Kidney (tissue), 13 donors: ENCODE measurements at regions not wholly inside any gene's neighbourhood (a gene's known extent, or its start where the extent isn't known, plus 50 kb on each side); places are given as distances from the start of the nearest gene placed in this dataset.

Source experiments
- DNase-seq, 5 donors: peaks; one replicate each; pipeline ENCODE4 v3.0.0-alpha.2; 2013 to 2020
- FAIRE-seq: peaks from 2 replicates; lab custom pipeline; 2012; peaks lifted over from hg19 to GRCh38; lab: Jason Lieb, UNC
- H3K27ac ChIP-seq, 2 donors: one replicate each; pipeline ENCODE4 v1.7.0; 2013; ENCODE audit warnings: low read depth in 2 of 2, low read length in 2 of 2, inconsistent platforms in 1 of 2
- H3K27me3 ChIP-seq: one replicate; pipeline ENCODE4 v1.7.1; 2013; ENCODE audit warnings: low read length, inconsistent platforms; ENCODE audit not compliant: control insufficient read depth, insufficient read depth
- H3K36me3 ChIP-seq, 3 donors: one replicate each; pipeline versions ENCODE4 v1.7.0 to v1.7.1; 2013; ENCODE audit warnings: low read length in 3 of 3, control low read depth in 1 of 3, inconsistent platforms in 1 of 3; ENCODE audit not compliant: insufficient read depth in 3 of 3, control insufficient read depth in 2 of 3
- H3K4me1 ChIP-seq, 3 donors: one replicate each; pipeline versions ENCODE4 v1.7.0 to v1.7.1; 2013; ENCODE audit warnings: low read length in 3 of 3, inconsistent platforms in 1 of 3, low read depth in 1 of 3; ENCODE audit not compliant: control insufficient read depth in 2 of 3, insufficient read depth in 2 of 3
- H3K4me3 ChIP-seq, 3 donors: one replicate each; pipeline versions ENCODE4 v1.7.0 to v1.8.1; 2013; ENCODE audit warnings: low read length in 3 of 3, control low read depth in 1 of 3, inconsistent platforms in 1 of 3
- H3K9ac ChIP-seq, 3 donors: one replicate each; pipeline versions ENCODE4 v1.7.0 to v1.7.1; 2013; ENCODE audit warnings: low read length in 3 of 3, control low read depth in 1 of 3, inconsistent platforms in 1 of 3
- H3K9me3 ChIP-seq, 3 donors: one replicate each; pipeline versions ENCODE4 v1.7.0 to v1.7.1; 2013; ENCODE audit warnings: low read length in 3 of 3, control low read depth in 1 of 3, inconsistent platforms in 1 of 3; ENCODE audit not compliant: control insufficient read depth in 2 of 3, insufficient read depth in 1 of 3
- intact Hi-C: fragments of 100-400 bp; cut with DNase I; formaldehyde crosslinking; loops from one replicate; pipeline ENCODE4 v1.11.1; 2022
- TF ChIP-seq, protein P1 (sequence below): IDR thresholded peaks from 3 replicates; pipeline ENCODE4 v1.5.1; 2012; ENCODE audit warnings: mild to moderate bottlenecking, moderate library complexity, borderline replicate concordance; ENCODE audit not compliant: insufficient read depth; ENCODE audit errors: extremely low read depth
- donor health status: control.
- donor health status: control.
- donor health status: control.
- donor health status: control.
- donor health status: control.
- donor health status: DM: yes; HTN: yes; CAD: no.
- donor health status: Normal renal cell carcinoma (clear cell type).

DNA sequence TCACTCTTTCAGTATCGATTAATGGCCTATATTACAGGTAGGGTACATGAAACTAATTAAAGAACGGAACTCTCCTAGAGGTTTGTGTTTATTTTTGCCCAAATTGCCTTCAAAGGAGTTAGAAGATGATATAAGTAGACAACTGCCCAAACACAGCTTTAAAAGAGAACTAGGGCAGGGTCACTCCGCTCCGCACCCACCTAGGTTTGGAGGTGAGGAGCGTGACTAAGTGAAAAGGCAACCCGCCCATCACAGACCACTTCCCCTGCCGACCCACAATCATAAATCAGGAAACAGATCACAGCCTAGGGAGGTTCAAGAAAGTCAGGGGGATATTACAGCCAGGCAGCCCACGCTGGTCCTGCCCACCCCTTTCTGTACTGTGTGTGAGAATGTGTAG is 166.7 kb downstream of the C1D start:
- Histone ChIP-seq H3K36me3 (no peaks in the 10 kb centered on the region), H3K9ac (no peak overlapping the region), H3K27ac (no peak overlapping the region), H3K9me3 (no peaks in the 10 kb centered on the region), H3K4me3 (no peak overlapping the region), H3K27me3 (no peaks in the 10 kb centered on the region), H3K4me1 (no peaks in the 10 kb centered on the region)
- DNase-seq = peak in 4 of 5 donors; percentile 70 to 82 (median 78)
- FAIRE-seq = no peak
- intact Hi-C loops = no loop called here
- TF ChIP-seq, protein P1, sequence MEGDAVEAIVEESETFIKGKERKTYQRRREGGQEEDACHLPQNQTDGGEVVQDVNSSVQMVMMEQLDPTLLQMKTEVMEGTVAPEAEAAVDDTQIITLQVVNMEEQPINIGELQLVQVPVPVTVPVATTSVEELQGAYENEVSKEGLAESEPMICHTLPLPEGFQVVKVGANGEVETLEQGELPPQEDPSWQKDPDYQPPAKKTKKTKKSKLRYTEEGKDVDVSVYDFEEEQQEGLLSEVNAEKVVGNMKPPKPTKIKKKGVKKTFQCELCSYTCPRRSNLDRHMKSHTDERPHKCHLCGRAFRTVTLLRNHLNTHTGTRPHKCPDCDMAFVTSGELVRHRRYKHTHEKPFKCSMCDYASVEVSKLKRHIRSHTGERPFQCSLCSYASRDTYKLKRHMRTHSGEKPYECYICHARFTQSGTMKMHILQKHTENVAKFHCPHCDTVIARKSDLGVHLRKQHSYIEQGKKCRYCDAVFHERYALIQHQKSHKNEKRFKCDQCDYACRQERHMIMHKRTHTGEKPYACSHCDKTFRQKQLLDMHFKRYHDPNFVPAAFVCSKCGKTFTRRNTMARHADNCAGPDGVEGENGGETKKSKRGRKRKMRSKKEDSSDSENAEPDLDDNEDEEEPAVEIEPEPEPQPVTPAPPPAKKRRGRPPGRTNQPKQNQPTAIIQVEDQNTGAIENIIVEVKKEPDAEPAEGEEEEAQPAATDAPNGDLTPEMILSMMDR = no peak

DNA sequence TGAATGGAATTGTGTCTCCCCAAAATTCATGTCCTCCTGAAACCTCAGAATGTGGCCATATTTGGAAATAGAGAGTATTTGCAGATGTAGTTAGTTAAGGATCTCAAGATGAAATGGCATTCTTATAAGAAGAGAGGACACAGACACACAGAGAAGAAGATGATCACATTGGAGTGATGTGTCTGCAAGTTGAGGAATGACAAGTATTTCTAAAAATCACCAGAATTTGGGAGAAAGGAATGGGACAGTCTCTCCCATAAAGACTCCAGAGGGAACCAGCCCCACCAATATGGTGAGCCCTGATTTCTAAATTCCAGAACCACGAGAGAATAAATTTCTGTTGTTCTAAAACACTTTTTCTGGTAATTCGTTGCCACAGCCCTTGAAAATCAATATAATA is 166.3 kb downstream of the C1D start:
- H3K4me3 ChIP-seq = no peak overlapping the region
- TF ChIP-seq, protein P1 = no peak
- H3K4me1 ChIP-seq = no peaks in the 10 kb centered on the region
- intact Hi-C loops = no loop called here
- DNase-seq (no peak), FAIRE-seq (no peak)
- no peak overlapping the region for H3K9ac ChIP-seq
- H3K27me3 ChIP-seq = no peaks in the 10 kb centered on the region
- H3K36me3 ChIP-seq = no peaks in the 10 kb centered on the region
- H3K27ac ChIP-seq = no peak overlapping the region
- H3K9me3 ChIP-seq = no peaks in the 10 kb centered on the region

DNA sequence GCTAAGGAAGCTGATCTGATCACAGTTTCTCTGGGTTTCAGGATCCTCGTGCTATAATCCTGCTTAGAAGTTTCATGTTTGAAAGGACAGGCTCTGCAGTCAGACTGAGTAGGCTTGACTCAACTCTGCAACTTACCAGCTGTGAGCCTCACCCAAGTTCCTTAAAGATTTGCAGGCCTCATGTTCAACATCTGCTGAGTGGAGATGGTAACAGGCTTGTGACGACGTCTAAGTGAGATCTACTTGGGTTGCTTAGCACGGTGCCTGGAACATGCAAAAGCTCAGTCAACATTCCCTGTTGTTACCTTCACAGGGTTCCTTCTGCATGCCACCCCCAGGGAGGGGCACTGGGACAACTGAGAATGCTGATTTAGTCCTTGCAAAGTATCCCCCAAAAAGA is 164.2 kb downstream of the C1D start:
- no peak for DNase-seq
- Histone ChIP-seq H3K4me3 (no peak overlapping the region), H3K9ac (no peak overlapping the region), H3K27ac (no peak overlapping the region), H3K9me3 (no peaks in the 10 kb centered on the region), H3K4me1 (no peaks in the 10 kb centered on the region), H3K27me3 (no peaks in the 10 kb centered on the region), H3K36me3 (no peaks in the 10 kb centered on the region)
- intact Hi-C loops = no loop called here
- no peak for FAIRE-seq
- TF ChIP-seq, protein P1 = no peak

DNA sequence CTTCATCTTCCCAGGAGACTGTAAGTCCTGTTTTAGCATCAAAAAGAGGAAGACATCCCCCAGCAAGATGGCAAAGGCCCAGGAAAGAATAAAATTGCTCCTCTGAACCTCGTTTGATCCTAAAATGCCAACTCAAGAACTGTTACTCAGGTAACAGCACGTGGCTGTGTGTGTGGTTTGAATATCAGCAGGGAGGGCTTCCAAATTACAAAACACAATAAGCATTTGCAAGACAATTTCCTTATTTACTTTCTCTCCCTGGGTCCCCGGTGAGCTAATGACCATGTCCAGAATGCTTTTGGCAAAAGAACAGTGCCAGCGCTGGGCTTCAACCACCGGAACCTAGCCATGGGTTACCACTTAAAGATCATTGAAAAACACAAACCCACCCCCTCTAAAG is 163.6 kb downstream of the C1D start:
- Histone ChIP-seq H3K27me3 (no peaks in the 10 kb centered on the region), H3K36me3 (no peaks in the 10 kb centered on the region), H3K4me1 (no peaks in the 10 kb centered on the region), H3K9me3 (no peaks in the 10 kb centered on the region), H3K9ac (no peak overlapping the region), H3K4me3 (no peak overlapping the region), H3K27ac (no peak overlapping the region)
- FAIRE-seq (no peak), DNase-seq (no peak)
- intact Hi-C loops = no loop called here
- TF ChIP-seq, protein P1 = no peak
